HCT116 (cell line): ENCODE measurements at regions not wholly inside any gene's neighbourhood (a gene's known extent, or its start where the extent isn't known, plus 50 kb on each side); places are given as distances from the start of the nearest gene placed in this dataset.

Experiments
- CTCF ChIP-seq, 3 experiments: fragments of 200-600 bp in 1 of 3; sonication (generic) in 1 of 3; IDR thresholded peaks in 2 of 3; conservative IDR thresholded peaks in 1 of 3; 2 replicates each; pipeline ENCODE4 v1.5.1; 2012 to 2017; ENCODE audit warnings: low read depth in 2 of 3, low read length in 2 of 3, antibody characterized with exemption in 1 of 3, borderline replicate concordance in 1 of 3, control low read depth in 1 of 3, mild to moderate bottlenecking in 1 of 3, mixed read lengths in 1 of 3, mixed run types in 1 of 3, moderate library complexity in 1 of 3; ENCODE audit not compliant: insufficient read depth in 1 of 3
- EZH2 ChIP-seq: fragments of 200-600 bp; sonication (generic); IDR thresholded peaks from 2 replicates; pipeline ENCODE4 v1.6.1; 2017; ENCODE audit warnings: antibody characterized with exemption, mixed run types
- EZH2phosphoT487 ChIP-seq: fragments of 200-600 bp; IDR thresholded peaks from 2 replicates; pipeline ENCODE4 v1.6.1; 2018; ENCODE audit warnings: antibody characterized with exemption, borderline replicate concordance
- POLR2A ChIP-seq: IDR thresholded peaks from 2 replicates; pipeline ENCODE4 v1.7.0; 2011; ENCODE audit warnings: borderline replicate concordance; ENCODE audit not compliant: insufficient read depth, insufficient read length; ENCODE audit errors: extremely low read depth
- POLR2AphosphoS5 ChIP-seq: IDR thresholded peaks from 2 replicates; pipeline ENCODE4 v1.6.1; 2011; ENCODE audit warnings: mild to moderate bottlenecking, low read depth, low read length, moderate library complexity
- RAD21 ChIP-seq: IDR thresholded peaks from 2 replicates; pipeline ENCODE4 v1.6.1; 2012; ENCODE audit warnings: low read depth, mild to moderate bottlenecking

DNA sequence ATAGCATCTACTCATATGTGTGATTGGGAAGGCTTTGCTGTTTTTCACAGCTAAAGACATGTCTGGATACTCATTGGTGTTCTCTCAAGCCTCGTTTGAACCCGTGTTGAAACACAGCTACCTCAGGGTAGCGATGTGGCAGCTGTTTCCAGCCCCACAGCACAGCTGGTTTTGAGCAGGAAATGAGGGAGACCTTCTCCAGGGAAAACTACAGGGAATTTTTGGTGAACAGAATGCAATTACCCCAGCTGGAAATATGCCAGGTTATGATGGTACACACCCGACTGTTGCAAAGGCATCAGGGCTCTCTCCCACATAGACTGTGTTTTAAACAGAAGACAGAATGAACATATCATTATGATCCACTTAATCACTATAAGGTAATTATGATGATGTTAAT, 828.9 kb downstream of the VRK1 start:
- TF ChIP-seq RAD21 (no peak), EZH2 (no peak), POLR2A (no peak), CTCF (IDR thresholded peaks at IDR 0.05 in 2 of 3, conservative IDR thresholded peaks at IDR 0.05 in 1 of 3; ENCODE audit: borderline replicate concordance in 1 of 3, insufficient read depth in 1 of 3, low read depth in 2 of 3, low read length in 2 of 3) (no peak), POLR2AphosphoS5 (no peak), EZH2phosphoT487 (no peak)
